GM12878 (cell line): ENCODE measurements at regions not wholly inside any gene's neighbourhood (a gene's known extent, or its start where the extent isn't known, plus 50 kb on each side); places are given as distances from the start of the nearest gene placed in this dataset.

Experiments
- CREM ChIP-seq: IDR thresholded peaks from 2 replicates; pipeline ENCODE4 v1.6.1; 2014; ENCODE audit warnings: antibody characterized with exemption, low read depth
- CTCF ChIP-seq, 3 experiments: IDR thresholded peaks in 2 of 3; conservative IDR thresholded peaks in 1 of 3; 2 replicates each; pipeline ENCODE4 v1.5.1; 2011; ENCODE audit warnings: low read depth in 3 of 3, low read length in 3 of 3, mild to moderate bottlenecking in 3 of 3, control low read depth in 2 of 3, moderate library complexity in 2 of 3, inconsistent platforms in 1 of 3, mixed read lengths in 1 of 3; ENCODE audit not compliant: control insufficient read depth in 2 of 3, insufficient read depth in 1 of 3; ENCODE audit errors: extremely low read depth in 1 of 3
- HDAC6 ChIP-seq: fragments of 200-600 bp; sonication (generic); IDR thresholded peaks from one replicate; pipeline ENCODE4 v1.8.0; 2017; ENCODE audit warnings: antibody characterized with exemption; ENCODE audit not compliant: unreplicated experiment
- NFYA ChIP-seq: IDR thresholded peaks from 2 replicates; pipeline ENCODE4 v1.6.1; 2011; ENCODE audit warnings: low read depth, mild to moderate bottlenecking, low read length, improper control_type of control experiment, borderline replicate concordance
- SMC3 ChIP-seq: IDR thresholded peaks from 2 replicates; pipeline ENCODE4 v1.6.1; 2011; ENCODE audit warnings: low read length, improper control_type of control experiment, borderline replicate concordance
- ZNF274 ChIP-seq: IDR thresholded peaks from one replicate; pipeline ENCODE4 v1.8.0; 2011; ENCODE audit not compliant: insufficient read length, insufficient read depth
- TF ChIP-seq, protein P1 (sequence below): IDR thresholded peaks from 2 replicates; pipeline ENCODE4 v1.6.1; 2012; ENCODE audit warnings: low read depth, low read length, improper control_type of control experiment

DNA sequence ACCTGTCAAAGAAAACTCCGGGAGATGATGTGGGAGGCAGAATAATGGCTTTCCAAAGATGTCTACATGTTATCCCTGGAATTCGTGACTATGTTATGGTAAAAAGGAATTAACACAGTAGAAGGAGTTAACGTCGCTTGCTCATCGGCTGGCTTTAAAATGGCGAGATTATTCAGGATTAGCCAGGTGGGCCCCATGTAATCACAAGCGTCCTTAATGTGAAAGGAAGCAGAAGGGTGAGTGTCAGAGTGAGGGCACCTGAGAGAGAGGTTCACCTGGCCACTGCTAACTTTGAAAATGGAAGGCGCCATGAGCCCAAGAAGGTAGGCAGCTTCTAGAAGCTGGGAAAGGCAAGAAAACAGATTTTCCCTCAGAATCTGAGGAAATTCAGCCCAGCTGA lies 557.2 kb downstream of the EPHB1 start:
- TF ChIP-seq, protein P1, sequence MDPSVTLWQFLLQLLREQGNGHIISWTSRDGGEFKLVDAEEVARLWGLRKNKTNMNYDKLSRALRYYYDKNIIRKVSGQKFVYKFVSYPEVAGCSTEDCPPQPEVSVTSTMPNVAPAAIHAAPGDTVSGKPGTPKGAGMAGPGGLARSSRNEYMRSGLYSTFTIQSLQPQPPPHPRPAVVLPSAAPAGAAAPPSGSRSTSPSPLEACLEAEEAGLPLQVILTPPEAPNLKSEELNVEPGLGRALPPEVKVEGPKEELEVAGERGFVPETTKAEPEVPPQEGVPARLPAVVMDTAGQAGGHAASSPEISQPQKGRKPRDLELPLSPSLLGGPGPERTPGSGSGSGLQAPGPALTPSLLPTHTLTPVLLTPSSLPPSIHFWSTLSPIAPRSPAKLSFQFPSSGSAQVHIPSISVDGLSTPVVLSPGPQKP = no peak
- TF ChIP-seq ZNF274 (no peak), CREM (no peak), HDAC6 (no peak), CTCF (IDR thresholded peaks at IDR 0.05 in 2 of 3, conservative IDR thresholded peaks at IDR 0.05 in 1 of 3; ENCODE audit: control insufficient read depth in 2 of 3, extremely low read depth in 1 of 3, insufficient read depth in 1 of 3, low read depth in 3 of 3, low read length in 3 of 3) (no peak), SMC3 (no peak), NFYA (no peak)
